ENCODE measurements at regions not wholly inside any gene's neighbourhood (a gene's known extent, or its start where the extent isn't known, plus 50 kb on each side); places are given as distances from the start of the nearest gene placed in this dataset.

- TF ChIP-seq ZNF18 (CRISPR knock-in tag; IDR thresholded peaks at IDR 0.05; ENCODE audit: insufficient replicate concordance) (no peak), HHEX (CRISPR knock-in tag; IDR thresholded peaks at IDR 0.05) (peak; percentile 74), HMG20B (CRISPR knock-in tag; conservative IDR thresholded peaks at IDR 0.05) (peak; percentile 98), MXD3 (CRISPR knock-in tag; IDR thresholded peaks at IDR 0.05) (no peak), GATA4 (IDR thresholded peaks at IDR 0.05; ENCODE audit: borderline replicate concordance, low read depth) (peak; percentile 24; the same call in 1 of the 2 replicates), NR2F6 (IDR thresholded peaks at IDR 0.05) (peak; percentile 88), NR2F6 (CRISPR knock-in tag; IDR thresholded peaks at IDR 0.05) (peak; percentile 78), NCOA2 (CRISPR knock-in tag; IDR thresholded peaks at IDR 0.05) (peak; percentile 65), HNF4G (IDR thresholded peaks at IDR 0.05; ENCODE audit: borderline replicate concordance, low read depth, low read length) (peak; percentile 23; the same call in 1 of the 2 replicates), HNF4G (CRISPR knock-in tag; IDR thresholded peaks at IDR 0.05; ENCODE audit: borderline replicate concordance, low read depth) (no peak), ZNF253 (CRISPR knock-in tag; IDR thresholded peaks at IDR 0.05; ENCODE audit: borderline replicate concordance) (peak; percentile 99), HINFP (CRISPR knock-in tag; IDR thresholded peaks at IDR 0.05; ENCODE audit: low read depth) (no peak), MIER3 (CRISPR knock-in tag; IDR thresholded peaks at IDR 0.05; ENCODE audit: borderline replicate concordance) (0 out of 2 replicates have a peak, but pooled peaks have one; percentile 23), ZBTB34 (CRISPR knock-in tag; IDR thresholded peaks at IDR 0.05) (no peak), AHR (CRISPR knock-in tag; IDR thresholded peaks at IDR 0.05) (no peak), PAXIP1 (CRISPR knock-in tag; conservative IDR thresholded peaks at IDR 0.05) (peak; percentile 40; the same call in 1 of the 2 replicates), SOX13 (IDR thresholded peaks at IDR 0.05) (no peak), SOX13 (CRISPR knock-in tag; conservative IDR thresholded peaks at IDR 0.05 in 1 of 2, IDR thresholded peaks at IDR 0.05 in 1 of 2) (peak in 1 of 2 experiments; percentile 86; a peak in 2 of 4 replicates), IKZF1 (IDR thresholded peaks at IDR 0.05) (no peak), ZNF503 (CRISPR knock-in tag; IDR thresholded peaks at IDR 0.05) (0 out of 2 replicates have a peak, but pooled peaks have one; percentile 26)
Observed at GRCh38 chr1:185585770-185586169, 148.4 kb upstream of the HMCN1 start (continued).
